ENCODE measurements at regions not wholly inside any gene's neighbourhood (a gene's known extent, or its start where the extent isn't known, plus 50 kb on each side); places are given as distances from the start of the nearest gene placed in this dataset.

DNA sequence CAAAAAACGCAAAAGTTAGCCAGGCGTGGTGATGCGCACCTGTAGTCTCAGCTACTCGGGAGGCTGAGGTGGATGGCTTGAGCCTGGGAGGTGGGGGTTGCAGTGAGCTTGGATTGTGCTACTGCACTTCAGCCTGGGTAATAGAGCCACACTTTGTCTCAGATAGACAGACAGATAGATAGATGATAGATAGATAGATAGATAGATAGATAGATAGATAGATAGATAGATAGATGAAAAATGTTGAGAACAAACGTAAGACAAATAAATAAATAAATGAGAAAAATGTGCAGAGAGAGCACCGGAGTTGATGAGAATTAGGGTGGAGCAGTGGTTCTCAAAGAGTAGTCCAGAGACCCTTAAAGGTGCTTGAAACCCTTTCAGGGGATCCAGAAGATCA is 58.4 kb upstream of the ARL8B start:
- H3K27ac Mint-ChIP-seq: no peak overlapping the region
- H3K4me1 Mint-ChIP-seq: no peaks in the 10 kb centered on the region
- POLR2A ChIA-PET (ENCODE audit: partially characterized antibody): no interaction called here
- Histone ChIP-seq H3K36me3 (ENCODE audit: insufficient read depth, low read length) (no peaks in the 10 kb centered on the region), H3K4me3 (ENCODE audit: low read length in 2 of 2) (no peak overlapping the region), H3K4me1 (ENCODE audit: insufficient read depth, low read length) (no peaks in the 10 kb centered on the region), H3K27me3 (ENCODE audit: insufficient read depth, low read length) (no peaks in the 10 kb centered on the region), H3K27ac (ENCODE audit: low read depth, low read length) (no peak overlapping the region), H3K9me3 (ENCODE audit: control insufficient read depth in 1 of 2, low read length in 2 of 2) (no peaks in the 10 kb centered on the region)
- H3K36me3 Mint-ChIP-seq: no peaks in the 10 kb centered on the region
- peaks cover 1% of the 10 kb centered on the region in 2 donors for H3K27me3 Mint-ChIP-seq
- H3K9me3 Mint-ChIP-seq: no peaks in the 10 kb centered on the region
- DNase-seq: no peak
- CTCF ChIA-PET (ENCODE audit: partially characterized antibody): interaction anchor here (2.3 kb wide), 1 partner anchor 352 kb away, joined by 15 read pairs; no protein-coding TSS in a partner anchor
- no peak overlapping the region for H3K4me3 Mint-ChIP-seq
- intact Hi-C loops (cut with micrococcal nuclease): no loop called here

DNA sequence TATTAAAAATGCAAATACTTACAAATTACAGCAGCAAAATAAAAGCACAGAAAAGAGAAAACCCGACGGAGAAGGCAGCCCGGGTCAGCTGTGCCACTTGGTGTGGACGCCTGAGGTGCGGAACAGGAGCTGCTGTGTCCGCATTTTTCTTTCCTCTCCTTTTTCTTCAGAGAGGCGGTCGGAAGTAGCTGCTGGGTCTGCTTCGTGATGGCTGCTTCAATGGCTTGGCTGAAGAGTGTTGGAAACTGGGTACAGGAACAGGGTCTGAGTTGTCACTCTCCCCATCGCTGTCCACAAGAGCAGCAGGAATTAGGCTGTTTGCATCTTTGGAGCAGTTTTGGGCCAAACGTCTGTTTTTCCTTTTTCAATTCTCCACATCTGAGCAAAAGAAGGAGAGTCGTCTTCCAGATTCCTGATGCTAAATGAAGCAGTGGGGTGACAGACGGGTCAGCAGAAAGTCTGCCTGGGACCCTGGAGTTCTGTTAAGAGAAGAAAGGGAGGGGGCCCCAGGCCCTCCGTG is 53.5 kb upstream of the ARL8B start:
- H3K27me3 ChIP-seq (ENCODE audit: insufficient read depth, low read length): no peaks in the 10 kb centered on the region
- DNase-seq: no peak
- no peak overlapping the region for H3K4me3 ChIP-seq (ENCODE audit: low read length in 2 of 2)
- H3K27me3 Mint-ChIP-seq: peaks cover 2 to 9% of the 10 kb centered on the region in 2 donors
- H3K9me3 Mint-ChIP-seq: no peaks in the 10 kb centered on the region
- H3K27ac ChIP-seq (ENCODE audit: low read depth, low read length): no peak overlapping the region
- no peaks in the 10 kb centered on the region for H3K36me3 Mint-ChIP-seq
- H3K36me3 ChIP-seq (ENCODE audit: insufficient read depth, low read length): no peaks in the 10 kb centered on the region
- no peaks in the 10 kb centered on the region for H3K4me1 ChIP-seq (ENCODE audit: insufficient read depth, low read length)
- H3K4me3 Mint-ChIP-seq: no peak overlapping the region
- H3K4me1 Mint-ChIP-seq: no peaks in the 10 kb centered on the region
- H3K27ac Mint-ChIP-seq: no peak overlapping the region
- no peaks in the 10 kb centered on the region for H3K9me3 ChIP-seq (ENCODE audit: control insufficient read depth in 1 of 2, low read length in 2 of 2)
- ChIA-PET CTCF (ENCODE audit: partially characterized antibody) (interaction anchor here (1.0 to 3.8 kb wide), 2 partner anchors 15 to 357 kb away, joined by 3 to 18 read pairs; no protein-coding TSS in a partner anchor), POLR2A (ENCODE audit: partially characterized antibody) (no interaction called here)
- intact Hi-C loops (cut with micrococcal nuclease): no loop called here

DNA sequence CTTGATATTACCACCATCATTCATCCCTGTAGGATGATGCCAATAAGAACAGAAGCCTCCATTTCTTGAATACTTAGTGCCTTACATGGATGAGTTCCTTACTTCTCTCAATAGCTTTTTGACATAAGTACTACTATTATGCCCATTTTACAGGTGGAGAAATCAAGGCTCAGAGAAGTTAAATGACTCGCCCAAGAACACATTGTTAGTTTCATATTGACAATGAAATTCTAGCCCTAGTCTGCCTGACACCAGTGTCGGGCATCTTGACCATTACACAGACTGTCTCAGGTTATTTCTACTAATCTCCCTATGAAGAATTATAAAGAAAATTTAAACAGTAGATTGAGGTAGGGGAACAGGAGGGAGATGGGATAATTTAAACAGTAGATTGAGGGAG is 52.5 kb upstream of the ARL8B start:
- Mint-ChIP-seq H3K4me1 (no peaks in the 10 kb centered on the region), H3K27ac (no peak overlapping the region), H3K36me3 (no peaks in the 10 kb centered on the region), H3K9me3 (no peaks in the 10 kb centered on the region), H3K27me3 (peaks cover 2 to 9% of the 10 kb centered on the region in 2 donors), H3K4me3 (no peak overlapping the region)
- intact Hi-C loops (cut with micrococcal nuclease): no loop called here
- no peak for DNase-seq
- Histone ChIP-seq H3K4me1 (ENCODE audit: insufficient read depth, low read length) (no peaks in the 10 kb centered on the region), H3K36me3 (ENCODE audit: insufficient read depth, low read length) (no peaks in the 10 kb centered on the region), H3K9me3 (ENCODE audit: control insufficient read depth in 1 of 2, low read length in 2 of 2) (no peaks in the 10 kb centered on the region), H3K27me3 (ENCODE audit: insufficient read depth, low read length) (no peaks in the 10 kb centered on the region), H3K27ac (ENCODE audit: low read depth, low read length) (no peak overlapping the region), H3K4me3 (ENCODE audit: low read length in 2 of 2) (no peak overlapping the region)
- POLR2A ChIA-PET (ENCODE audit: partially characterized antibody): no interaction called here
- CTCF ChIA-PET (ENCODE audit: partially characterized antibody): interaction anchor here (3.8 kb wide), 1 partner anchor 358 kb away, joined by 18 read pairs; no protein-coding TSS in a partner anchor

DNA sequence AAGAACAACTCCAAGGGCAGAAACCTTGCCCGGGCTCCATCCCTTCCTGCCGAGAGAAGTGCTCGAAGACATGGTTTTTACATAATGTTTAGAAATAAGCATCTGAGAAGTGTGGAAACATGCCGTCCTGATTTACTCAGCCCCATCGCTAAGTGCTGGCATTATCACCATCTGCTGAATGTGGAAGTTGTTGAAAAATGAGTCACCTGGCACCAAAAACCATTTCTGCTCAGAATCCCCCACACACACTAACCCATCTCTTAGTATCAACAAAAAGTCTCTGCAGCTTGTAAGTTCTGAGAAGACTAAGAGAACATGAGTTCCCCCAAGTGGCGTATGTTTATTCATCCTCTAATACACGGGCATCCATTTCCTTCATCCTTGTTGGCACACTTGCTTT is 51.0 kb upstream of the ARL8B start:
- no peaks in the 10 kb centered on the region for H3K36me3 Mint-ChIP-seq

DNA sequence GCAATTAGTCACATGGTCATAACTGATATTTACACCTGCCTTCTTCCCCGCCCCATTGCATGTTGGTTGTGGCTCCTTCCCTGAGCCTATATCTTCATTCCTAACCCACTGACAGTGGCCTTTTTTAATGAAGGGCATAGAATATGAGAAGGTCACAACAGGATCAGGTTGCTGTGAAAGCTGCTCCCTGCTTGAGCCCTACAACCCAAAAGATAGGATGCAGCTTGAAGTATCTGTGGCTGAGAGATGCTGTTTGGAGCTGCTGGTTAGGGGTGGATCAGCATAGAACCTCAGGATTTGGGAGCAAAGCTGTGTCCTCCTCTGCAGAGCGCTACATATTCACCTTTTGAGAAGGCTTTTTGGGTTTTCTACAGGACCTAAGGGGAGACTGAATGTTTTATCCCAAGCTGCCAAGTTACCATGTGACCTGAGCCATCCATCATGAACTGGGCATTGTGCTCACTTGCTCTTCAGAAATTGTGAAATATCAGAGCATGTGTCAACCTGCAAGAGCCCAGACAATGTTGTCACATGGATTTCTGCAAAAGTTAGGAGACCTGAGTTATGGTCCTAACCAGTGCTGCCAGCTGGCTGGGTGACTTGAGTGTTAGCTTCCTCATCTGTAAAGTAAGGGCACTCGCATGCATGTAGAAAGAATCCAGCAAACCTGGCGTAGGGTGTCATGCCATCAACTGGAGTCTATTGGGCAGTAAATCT is 49.8 kb upstream of the ARL8B start:
- no peak overlapping the region for H3K27ac ChIP-seq (ENCODE audit: low read depth, low read length)
- no peaks in the 10 kb centered on the region for H3K9me3 ChIP-seq (ENCODE audit: control insufficient read depth in 1 of 2, low read length in 2 of 2)
- Mint-ChIP-seq H3K4me1 (no peaks in the 10 kb centered on the region), H3K4me3 (no peak overlapping the region), H3K36me3 (no peaks in the 10 kb centered on the region), H3K27me3 (peaks cover 3 to 9% of the 10 kb centered on the region in 2 donors), H3K27ac (no peak overlapping the region), H3K9me3 (no peaks in the 10 kb centered on the region)
- intact Hi-C loops (cut with micrococcal nuclease): no loop called here
- no peaks in the 10 kb centered on the region for H3K4me1 ChIP-seq (ENCODE audit: insufficient read depth, low read length)
- H3K27me3 ChIP-seq (ENCODE audit: insufficient read depth, low read length): no peaks in the 10 kb centered on the region
- no peaks in the 10 kb centered on the region for H3K36me3 ChIP-seq (ENCODE audit: insufficient read depth, low read length)
- CTCF ChIA-PET (ENCODE audit: partially characterized antibody): interaction anchor here (1.0 kb wide), 1 partner anchor 361 kb away, joined by 3 read pairs; no protein-coding TSS in a partner anchor
- H3K4me3 ChIP-seq (ENCODE audit: low read length in 2 of 2): no peak overlapping the region
- POLR2A ChIA-PET (ENCODE audit: partially characterized antibody): interaction anchor here (1.4 kb wide), 1 partner anchor 8 kb away, joined by 3 read pairs; no protein-coding TSS in a partner anchor
- no peak for DNase-seq

More for the DNA sequence above, 51.0 kb upstream of the ARL8B start:
- intact Hi-C loops (cut with micrococcal nuclease): no loop called here
- Histone ChIP-seq H3K36me3 (ENCODE audit: insufficient read depth, low read length) (no peaks in the 10 kb centered on the region), H3K27ac (ENCODE audit: low read depth, low read length) (no peak overlapping the region), H3K4me1 (ENCODE audit: insufficient read depth, low read length) (no peaks in the 10 kb centered on the region), H3K9me3 (ENCODE audit: control insufficient read depth in 1 of 2, low read length in 2 of 2) (no peaks in the 10 kb centered on the region), H3K4me3 (ENCODE audit: low read length in 2 of 2) (no peak overlapping the region), H3K27me3 (ENCODE audit: insufficient read depth, low read length) (no peaks in the 10 kb centered on the region)
- ChIA-PET CTCF (ENCODE audit: partially characterized antibody) (interaction anchor here (1.0 kb wide), 1 partner anchor 360 kb away, joined by 3 read pairs; no protein-coding TSS in a partner anchor), POLR2A (ENCODE audit: partially characterized antibody) (interaction anchor here (1.4 kb wide), 1 partner anchor 9 kb away, joined by 3 read pairs; no protein-coding TSS in a partner anchor)
- Mint-ChIP-seq H3K27ac (no peak overlapping the region), H3K9me3 (no peaks in the 10 kb centered on the region), H3K27me3 (peaks cover 3 to 9% of the 10 kb centered on the region in 2 donors), H3K4me3 (no peak overlapping the region), H3K4me1 (no peaks in the 10 kb centered on the region)
- DNase-seq: no peak

Measured in CD4-positive, alpha-beta memory T cell (primary cell).